HCT116 (cell line): ENCODE measurements at regions not wholly inside any gene's neighbourhood (a gene's known extent, or its start where the extent isn't known, plus 50 kb on each side); places are given as distances from the start of the nearest gene placed in this dataset.

Experiments
- ATAC-seq: fragments of 200-7000 bp; cut with Tn5 transposase; 2 replicates; pipeline ENCODE4 v1.9.1; 2020; ENCODE audit warnings: mild to moderate bottlenecking, moderate library complexity
- BruUV-seq: library from RNA; stranded (reverse); fragments of 400-500 nt; replicated peaks from 2 replicates; lab custom pipeline; 2021; lab: Mats Ljungman, UMichigan
- CTCF ChIA-PET: fragments of 300-600 bp; sonication (Branson Sonifier 250); formaldehyde crosslinking; loops from one replicate; lab custom pipeline; 2021; ENCODE audit warnings: antibody characterized with exemption; lab: Charles Lee
- POLR2A ChIA-PET: fragments of 300-600, 350-600 bp; sonication (Branson Sonifier 250); formaldehyde crosslinking; loops from one replicate; lab custom pipeline; 2021; ENCODE audit warnings: antibody characterized with exemption; lab: Charles Lee
- RAD21 ChIA-PET, 2 experiments: fragments of 300-600 bp; sonication (Branson Sonifier 250); formaldehyde crosslinking; loops; one replicate each; lab custom pipeline; 2023; ENCODE audit warnings: low total read pairs in 2 of 2; ENCODE audit not compliant: uncharacterized antibody in 2 of 2, unreplicated experiment in 2 of 2, low non-redundant PET in 1 of 2; lab: Charles Lee
- DNase-seq: peaks from one replicate; pipeline ENCODE4 v3.0.0-alpha.2; 2010; ENCODE audit warnings: low read depth, low spot score
- H2AFZ ChIP-seq: fragments of 200-600 bp; shearing (Covaris generic), sonication (generic); 2 replicates; pipeline ENCODE4 v1.6.1; 2017; ENCODE audit warnings: low read depth, mixed run types, mixed read lengths, antibody characterized with exemption, low read length; ENCODE audit not compliant: poor library complexity, severe bottlenecking
- H3K27ac ChIP-seq: 2 replicates; pipeline ENCODE4 v1.5.1; 2012; ENCODE audit warnings: low read depth, low read length
- H3K27me3 ChIP-seq: fragments of 200-600 bp; sonication (generic); 2 replicates; pipeline ENCODE4 v1.6.1; 2016; ENCODE audit warnings: mixed run types, low read length, mixed read lengths; ENCODE audit not compliant: insufficient read depth
- H3K36me3 ChIP-seq, 2 experiments: fragments of 200-500 bp in 1 of 2; fragments of 200-600 bp in 1 of 2; sonication (Bioruptor generic) in 1 of 2; sonication (generic) in 1 of 2; 2 replicates each; pipeline versions ENCODE4 v1.5.1 to v1.6.1; 2014 to 2016; ENCODE audit warnings: low read length in 2 of 2, inconsistent platforms in 1 of 2, mixed read lengths in 1 of 2, mixed run types in 1 of 2; ENCODE audit not compliant: insufficient read depth in 2 of 2, control insufficient read depth in 1 of 2
- H3K4me1 ChIP-seq, 2 experiments: fragments of 200-600 bp in 1 of 2; sonication (generic) in 1 of 2; 2 replicates each; pipeline versions ENCODE4 v1.5.1 to v1.6.1; 2012 to 2017; ENCODE audit warnings: low read length in 2 of 2, inconsistent platforms in 1 of 2, mild to moderate bottlenecking in 1 of 2, mixed read lengths in 1 of 2, mixed run types in 1 of 2, moderate library complexity in 1 of 2; ENCODE audit not compliant: insufficient read depth in 2 of 2, control insufficient read depth in 1 of 2
- H3K4me2 ChIP-seq: fragments of 200-600 bp; sonication (generic); 2 replicates; pipeline ENCODE4 v1.6.1; 2017; ENCODE audit warnings: mixed run types, low read length, mixed read lengths
- H3K4me3 ChIP-seq, 2 experiments: fragments of 200-600 bp in 1 of 2; sonication (generic) in 1 of 2; replicated peaks in 1 of 2; 2 replicates each; pipeline ENCODE4 v1.5.1; 2011 to 2016; ENCODE audit warnings: low read length in 2 of 2, control low read depth in 1 of 2, low read depth in 1 of 2, mild to moderate bottlenecking in 1 of 2, mixed read lengths in 1 of 2, mixed run types in 1 of 2
- H3K79me2 ChIP-seq: fragments of 200-600 bp; sonication (generic); 2 replicates; pipeline ENCODE4 v1.6.1; 2017; ENCODE audit warnings: mild to moderate bottlenecking, mixed run types, low read length, moderate library complexity, mixed read lengths; ENCODE audit not compliant: insufficient read depth
- H3K9ac ChIP-seq: fragments of 200-600 bp; sonication (generic); 2 replicates; pipeline ENCODE4 v1.6.1; 2016; ENCODE audit warnings: low read length, mixed read lengths
- H3K9me2 ChIP-seq: fragments of 200-600 bp; sonication (generic), shearing (Covaris generic); 2 replicates; pipeline ENCODE4 v1.6.1; 2017; ENCODE audit warnings: mixed run types, mild to moderate bottlenecking, moderate library complexity; ENCODE audit not compliant: insufficient read depth
- H3K9me3 ChIP-seq, 2 experiments: fragments of 200-500 bp in 1 of 2; fragments of 200-600 bp in 1 of 2; sonication (Bioruptor generic) in 1 of 2; sonication (generic) in 1 of 2; 2 replicates each; pipeline ENCODE4 v1.6.1; 2014 to 2017; ENCODE audit warnings: low read length in 2 of 2, mixed read lengths in 2 of 2, inconsistent platforms in 1 of 2, low read depth in 1 of 2, mild to moderate bottlenecking in 1 of 2, mixed run types in 1 of 2, moderate library complexity in 1 of 2; ENCODE audit not compliant: control insufficient read depth in 1 of 2, insufficient read depth in 1 of 2
- H4K20me1 ChIP-seq: fragments of 200-600 bp; sonication (generic), shearing (Covaris generic); 2 replicates; pipeline ENCODE4 v1.6.1; 2017; ENCODE audit warnings: mixed run types, mild to moderate bottlenecking, moderate library complexity; ENCODE audit not compliant: insufficient read depth
- CBX3 ChIP-seq: IDR thresholded peaks from 2 replicates; pipeline ENCODE4 v1.6.1; 2012; ENCODE audit warnings: low read depth
- CTCF ChIP-seq, 3 experiments: fragments of 200-600 bp in 1 of 3; sonication (generic) in 1 of 3; IDR thresholded peaks in 2 of 3; conservative IDR thresholded peaks in 1 of 3; 2 replicates each; pipeline ENCODE4 v1.5.1; 2012 to 2017; ENCODE audit warnings: low read depth in 2 of 3, low read length in 2 of 3, antibody characterized with exemption in 1 of 3, borderline replicate concordance in 1 of 3, control low read depth in 1 of 3, mild to moderate bottlenecking in 1 of 3, mixed read lengths in 1 of 3, mixed run types in 1 of 3, moderate library complexity in 1 of 3; ENCODE audit not compliant: insufficient read depth in 1 of 3
- ELF1 ChIP-seq: IDR thresholded peaks from 2 replicates; pipeline ENCODE4 v1.6.1; 2012; ENCODE audit warnings: low read depth, borderline replicate concordance
- EZH2phosphoT487 ChIP-seq: fragments of 200-600 bp; IDR thresholded peaks from 2 replicates; pipeline ENCODE4 v1.6.1; 2018; ENCODE audit warnings: antibody characterized with exemption, borderline replicate concordance
- FOSL1 ChIP-seq: IDR thresholded peaks from 2 replicates; pipeline ENCODE4 v1.6.1; 2012; ENCODE audit warnings: low read depth
- POLR2AphosphoS5 ChIP-seq: IDR thresholded peaks from 2 replicates; pipeline ENCODE4 v1.6.1; 2011; ENCODE audit warnings: mild to moderate bottlenecking, low read depth, low read length, moderate library complexity
- REST ChIP-seq: IDR thresholded peaks from 2 replicates; pipeline ENCODE4 v1.6.1; 2012; ENCODE audit warnings: low read depth
- SP1 ChIP-seq: IDR thresholded peaks from 2 replicates; pipeline ENCODE4 v1.6.1; 2012; ENCODE audit warnings: low read depth
- SRF ChIP-seq: IDR thresholded peaks from 2 replicates; pipeline ENCODE4 v1.6.1; 2012; ENCODE audit warnings: low read depth
- TCF7L2 ChIP-seq: IDR thresholded peaks from 2 replicates; pipeline ENCODE4 v1.7.0; 2011; ENCODE audit warnings: borderline replicate concordance, inconsistent platforms; ENCODE audit not compliant: insufficient read depth, insufficient read length; ENCODE audit errors: extremely low read depth
- ZNF274 ChIP-seq: fragments of 200-500 bp; sonication (Bioruptor generic); IDR thresholded peaks from 2 replicates; pipeline ENCODE4 v1.6.1; 2014; ENCODE audit warnings: mild to moderate bottlenecking, low read depth, low read length, inconsistent platforms
- intact Hi-C: fragments of 100-400 bp; cut with micrococcal nuclease; formaldehyde crosslinking; loops from 2 replicates; pipeline ENCODE4 v1.10.0; 2022
- TF ChIP-seq, protein P1 (sequence below): IDR thresholded peaks from 2 replicates; pipeline ENCODE4 v1.6.1; 2011; ENCODE audit warnings: mild to moderate bottlenecking, low read length, moderate library complexity; ENCODE audit not compliant: insufficient replicate concordance; ENCODE audit errors: extremely low read depth

- H3K79me2 ChIP-seq: no peaks in the 10 kb centered on the region
- RAD21 ChIA-PET: no interaction called here
- BruUV-seq: no TSS peak
- H3K9ac ChIP-seq: no peak overlapping the region
- POLR2A ChIA-PET: no interaction called here
- DNase-seq: no peak
- H3K4me3 ChIP-seq: no peak overlapping the region
- no peak for ATAC-seq
- no peaks in the 10 kb centered on the region for H3K4me1 ChIP-seq
- H3K36me3 ChIP-seq: no peaks in the 10 kb centered on the region
- H3K27ac ChIP-seq: no peak overlapping the region
- H3K9me2 ChIP-seq: no peaks in the 10 kb centered on the region
- intact Hi-C loops: no loop called here
- peaks cover 38% of the 10 kb centered on the region for H3K27me3 ChIP-seq
- CTCF ChIA-PET: no interaction called here
- no peak overlapping the region for H2AFZ ChIP-seq
- no peaks in the 10 kb centered on the region for H4K20me1 ChIP-seq
- H3K9me3 ChIP-seq: no peaks in the 10 kb centered on the region
- no peak overlapping the region for H3K4me2 ChIP-seq
- no peak for TF ChIP-seq SP1
- TF ChIP-seq CTCF (IDR thresholded peaks at IDR 0.05 in 2 of 3, conservative IDR thresholded peaks at IDR 0.05 in 1 of 3; ENCODE audit: borderline replicate concordance in 1 of 3, insufficient read depth in 1 of 3, low read depth in 2 of 3, low read length in 2 of 3): no peak
- TF ChIP-seq ZNF274: no peak
- TF ChIP-seq EZH2phosphoT487: no peak
- no peak for TF ChIP-seq TCF7L2
- no peak for TF ChIP-seq ELF1
- no peak for TF ChIP-seq FOSL1
- TF ChIP-seq CBX3: no peak
- TF ChIP-seq, protein P1, sequence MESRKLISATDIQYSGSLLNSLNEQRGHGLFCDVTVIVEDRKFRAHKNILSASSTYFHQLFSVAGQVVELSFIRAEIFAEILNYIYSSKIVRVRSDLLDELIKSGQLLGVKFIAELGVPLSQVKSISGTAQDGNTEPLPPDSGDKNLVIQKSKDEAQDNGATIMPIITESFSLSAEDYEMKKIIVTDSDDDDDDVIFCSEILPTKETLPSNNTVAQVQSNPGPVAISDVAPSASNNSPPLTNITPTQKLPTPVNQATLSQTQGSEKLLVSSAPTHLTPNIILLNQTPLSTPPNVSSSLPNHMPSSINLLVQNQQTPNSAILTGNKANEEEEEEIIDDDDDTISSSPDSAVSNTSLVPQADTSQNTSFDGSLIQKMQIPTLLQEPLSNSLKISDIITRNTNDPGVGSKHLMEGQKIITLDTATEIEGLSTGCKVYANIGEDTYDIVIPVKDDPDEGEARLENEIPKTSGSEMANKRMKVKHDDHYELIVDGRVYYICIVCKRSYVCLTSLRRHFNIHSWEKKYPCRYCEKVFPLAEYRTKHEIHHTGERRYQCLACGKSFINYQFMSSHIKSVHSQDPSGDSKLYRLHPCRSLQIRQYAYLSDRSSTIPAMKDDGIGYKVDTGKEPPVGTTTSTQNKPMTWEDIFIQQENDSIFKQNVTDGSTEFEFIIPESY: no peak
- no peak for TF ChIP-seq POLR2AphosphoS5
- TF ChIP-seq REST: no peak
- no peak for TF ChIP-seq SRF
Measured at GRCh38 chr16:86962259-86962658, 354.9 kb downstream of the C16orf95 start.
